H1 (cell line): ENCODE measurements at regions not wholly inside any gene's neighbourhood (a gene's known extent, or its start where the extent isn't known, plus 50 kb on each side); places are given as distances from the start of the nearest gene placed in this dataset.
A peak's percentile ranks its signal among the peaks of the same experiment; 100 is the strongest.

ENCODE experiments used
- CTCF ChIA-PET: fragments of 300-600 bp; sonication (Branson Sonifier 250); formaldehyde crosslinking; loops from one replicate; lab custom pipeline; 2021; ENCODE audit not compliant: partially characterized antibody; lab: Charles Lee
- POLR2A ChIA-PET: fragments of 300-600 bp; sonication (Branson Sonifier 250); formaldehyde crosslinking; loops from one replicate; lab custom pipeline; 2021; ENCODE audit warnings: inconsistent platforms; ENCODE audit not compliant: partially characterized antibody; lab: Charles Lee
- DNase-seq, 2 experiments: peaks; one replicate each; pipeline versions ENCODE4 v3.0.0 to v3.0.0-alpha.2; 2010 to 2022; ENCODE audit warnings: low spot score in 2 of 2, low read depth in 1 of 2, mixed read lengths in 1 of 2
- FAIRE-seq: peaks from 2 replicates; lab custom pipeline; 2011; peaks lifted over from hg19 to GRCh38; lab: Jason Lieb, UNC
- H2AFZ ChIP-seq: 2 replicates; pipeline ENCODE4 v1.8.1; 2012; ENCODE audit warnings: low read length, inconsistent platforms
- H2AK5ac ChIP-seq: 2 replicates; pipeline ENCODE4 v1.6.1; 2013; ENCODE audit warnings: low read depth, low read length
- H2BK120ac ChIP-seq: replicated peaks from 2 replicates; pipeline ENCODE3; 2013; ENCODE audit warnings: low read depth, low read length, inconsistent platforms
- H2BK12ac ChIP-seq: 2 replicates; pipeline ENCODE4 v1.6.1; 2013; ENCODE audit warnings: low read depth, low read length
- H2BK15ac ChIP-seq: 2 replicates; pipeline ENCODE4 v1.6.1; 2013; ENCODE audit warnings: low read length
- H2BK20ac ChIP-seq: 2 replicates; pipeline ENCODE4 v1.6.1; 2013; ENCODE audit warnings: low read length
- H2BK5ac ChIP-seq: 2 replicates; pipeline ENCODE4 v1.6.1; 2013; ENCODE audit warnings: low read depth, low read length
- H3K14ac ChIP-seq: 2 replicates; pipeline ENCODE4 v1.6.1; 2013; ENCODE audit warnings: inconsistent platforms; ENCODE audit not compliant: insufficient read length
- H3K18ac ChIP-seq: 2 replicates; pipeline ENCODE4 v1.6.1; 2013; ENCODE audit warnings: low read length; ENCODE audit errors: extremely low read depth
- H3K23ac ChIP-seq: 2 replicates; pipeline ENCODE4 v1.6.1; 2013; ENCODE audit warnings: inconsistent platforms; ENCODE audit not compliant: insufficient read length
- H3K23me2 ChIP-seq: 2 replicates; pipeline ENCODE4 v1.6.1; 2013; ENCODE audit warnings: low read depth, low read length
- H3K27ac ChIP-seq: 2 replicates; pipeline ENCODE4 v1.6.1; 2011; ENCODE audit warnings: low read depth, low read length, inconsistent platforms
- H3K27me3 ChIP-seq, 4 experiments: replicated peaks in 1 of 4; 1 replicate in 1 of 4; 2 replicates in 3 of 4; pipeline versions ENCODE4 v1.6.1 to v1.8.1; 2011 to 2013; ENCODE audit warnings: low read length in 3 of 4, mild to moderate bottlenecking in 3 of 4, inconsistent platforms in 2 of 4, mixed read lengths in 2 of 4, moderate library complexity in 1 of 4; ENCODE audit not compliant: control insufficient read depth in 3 of 4, insufficient read depth in 3 of 4; ENCODE audit errors: extremely low read depth in 1 of 4
- H3K36me3 ChIP-seq, 4 experiments: 2 replicates each; pipeline versions ENCODE4 v1.6.1 to v1.8.1; 2011 to 2013; ENCODE audit warnings: mild to moderate bottlenecking in 4 of 4, low read length in 3 of 4, moderate library complexity in 2 of 4, control low read depth in 1 of 4, inconsistent platforms in 1 of 4; ENCODE audit not compliant: insufficient read depth in 4 of 4, control insufficient read depth in 2 of 4
- H3K4ac ChIP-seq: replicated peaks from 2 replicates; pipeline ENCODE3; 2013; ENCODE audit warnings: low read length, low read depth, mixed read lengths, inconsistent platforms; ENCODE audit not compliant: insufficient read length
- H3K4me1 ChIP-seq, 4 experiments: replicated peaks in 1 of 4; 1 replicate in 1 of 4; 2 replicates in 3 of 4; pipeline versions ENCODE4 v1.6.1 to v1.8.1; 2011 to 2013; ENCODE audit warnings: low read length in 3 of 4, inconsistent platforms in 2 of 4, mixed read lengths in 1 of 4; ENCODE audit not compliant: insufficient read depth in 4 of 4, control insufficient read depth in 3 of 4
- H3K4me2 ChIP-seq, 2 experiments: 2 replicates each; pipeline versions ENCODE4 v1.6.1 to v1.8.1; 2011 to 2013; ENCODE audit warnings: low read depth in 2 of 2, low read length in 2 of 2, control low read depth in 1 of 2, inconsistent platforms in 1 of 2, mild to moderate bottlenecking in 1 of 2; ENCODE audit not compliant: insufficient read depth in 1 of 2
- H3K4me3 ChIP-seq, 4 experiments: fragments of 200-600, 300-600 bp in 1 of 4; sonication (generic), shearing (Covaris generic), sonication (Bioruptor Twin) in 1 of 4; 2 replicates each; pipeline versions ENCODE4 v1.5.1 to v1.8.1; 2011 to 2016; ENCODE audit warnings: low read length in 4 of 4, low read depth in 3 of 4, control low read depth in 2 of 4, inconsistent platforms in 2 of 4, mild to moderate bottlenecking in 2 of 4, mixed read lengths in 1 of 4, moderate library complexity in 1 of 4; ENCODE audit not compliant: insufficient read depth in 2 of 4; ENCODE audit errors: extremely low read depth in 1 of 4
- H3K56ac ChIP-seq: replicated peaks from 2 replicates; pipeline ENCODE3; 2013; ENCODE audit warnings: low read depth, mild to moderate bottlenecking, mixed read lengths, low read length, inconsistent platforms; ENCODE audit not compliant: insufficient read length
- H3K79me1 ChIP-seq: 2 replicates; pipeline ENCODE4 v1.6.1; 2013; ENCODE audit warnings: low read depth, low read length, control low read depth
- H3K79me2 ChIP-seq, 2 experiments: 2 replicates each; pipeline versions ENCODE4 v1.6.1 to v1.8.1; 2012 to 2013; ENCODE audit warnings: low read length in 2 of 2, mild to moderate bottlenecking in 2 of 2, inconsistent platforms in 1 of 2; ENCODE audit not compliant: insufficient read depth in 2 of 2, control insufficient read depth in 1 of 2
- H3K9ac ChIP-seq, 4 experiments: replicated peaks in 1 of 4; 1 replicate in 1 of 4; 2 replicates in 3 of 4; pipeline versions ENCODE4 v1.6.1 to v1.8.1; 2011 to 2013; ENCODE audit warnings: low read depth in 3 of 4, low read length in 3 of 4, control low read depth in 2 of 4, mild to moderate bottlenecking in 2 of 4, moderate library complexity in 2 of 4, inconsistent platforms in 1 of 4; ENCODE audit errors: extremely low read depth in 1 of 4
- H3K9me3 ChIP-seq, 2 experiments: 2 replicates each; pipeline versions ENCODE4 v1.6.1 to v1.8.1; 2012 to 2013; ENCODE audit warnings: mild to moderate bottlenecking in 2 of 2, moderate library complexity in 2 of 2, control low read depth in 1 of 2, inconsistent platforms in 1 of 2, low read depth in 1 of 2, low read length in 1 of 2, mixed read lengths in 1 of 2; ENCODE audit not compliant: insufficient read depth in 2 of 2
- H4K20me1 ChIP-seq, 2 experiments: replicated peaks in 1 of 2; 2 replicates each; pipeline versions ENCODE3 to v1.8.1; 2011 to 2013; ENCODE audit warnings: inconsistent platforms in 2 of 2, low read length in 2 of 2, mild to moderate bottlenecking in 1 of 2; ENCODE audit not compliant: insufficient read depth in 2 of 2, control insufficient read depth in 1 of 2
- H4K5ac ChIP-seq: 2 replicates; pipeline ENCODE4 v1.6.1; 2013; ENCODE audit warnings: low read length, low read depth, mixed read lengths, inconsistent platforms; ENCODE audit not compliant: insufficient read length
- H4K8ac ChIP-seq: 2 replicates; pipeline ENCODE4 v1.8.0; 2013; ENCODE audit warnings: mild to moderate bottlenecking, moderate library complexity, low read length, inconsistent platforms; ENCODE audit not compliant: insufficient read depth; ENCODE audit errors: extremely low read depth
- H4K91ac ChIP-seq: replicated peaks from 2 replicates; pipeline ENCODE3; 2013; ENCODE audit warnings: low read length, mixed read lengths, inconsistent platforms; ENCODE audit not compliant: insufficient read length
- BCL11A ChIP-seq, 2 experiments: IDR thresholded peaks; one replicate each; pipeline ENCODE4 v1.6.1; 2011; ENCODE audit warnings: low read depth in 2 of 2, low read length in 2 of 2, mild to moderate bottlenecking in 2 of 2
- CHD1 ChIP-seq: IDR thresholded peaks from 2 replicates; pipeline ENCODE4 v1.6.1; 2012; ENCODE audit warnings: low read depth, low read length, improper control_type of control experiment
- CHD2 ChIP-seq: IDR thresholded peaks from 2 replicates; pipeline ENCODE4 v1.6.1; 2012; ENCODE audit warnings: low read length, improper control_type of control experiment
- EP300 ChIP-seq, 2 experiments: IDR thresholded peaks; 1 replicate in 1 of 2; 2 replicates in 1 of 2; pipeline ENCODE4 v1.6.1; 2011 to 2012; ENCODE audit warnings: low read depth in 2 of 2, low read length in 2 of 2, mild to moderate bottlenecking in 2 of 2, borderline replicate concordance in 1 of 2, inconsistent platforms in 1 of 2, moderate library complexity in 1 of 2
- SP1 ChIP-seq: IDR thresholded peaks from 2 replicates; pipeline ENCODE4 v1.6.1; 2011; ENCODE audit warnings: low read depth, low read length
- SP2 ChIP-seq: IDR thresholded peaks from 2 replicates; pipeline ENCODE4 v1.6.1; 2012; ENCODE audit warnings: mild to moderate bottlenecking, low read length, inconsistent platforms
- SRF ChIP-seq: IDR thresholded peaks from 2 replicates; pipeline ENCODE4 v1.6.1; 2011; ENCODE audit warnings: mild to moderate bottlenecking, low read depth, low read length, moderate library complexity
- WGBS, 2 experiments: shearing (Covaris generic) in 1 of 2; methylation state at CpG; one replicate each; pipeline versions ENCODE4 v1.1.6 to v1.1.7; 2013 to 2015; ENCODE audit warnings: low lambda C conversion rate in 2 of 2, mixed read lengths in 2 of 2, inconsistent platforms in 1 of 2, low coverage in 1 of 2, missing lambda C conversion rate in 1 of 2; ENCODE audit not compliant: insufficient replicate concordance in 2 of 2, insufficient coverage in 1 of 2, insufficient read length in 1 of 2; ENCODE audit errors: extremely low coverage in 1 of 2, missing lambda C conversion rate in 1 of 2; 5-methylcytosine and 5-hydroxymethylcytosine counted together

DNA sequence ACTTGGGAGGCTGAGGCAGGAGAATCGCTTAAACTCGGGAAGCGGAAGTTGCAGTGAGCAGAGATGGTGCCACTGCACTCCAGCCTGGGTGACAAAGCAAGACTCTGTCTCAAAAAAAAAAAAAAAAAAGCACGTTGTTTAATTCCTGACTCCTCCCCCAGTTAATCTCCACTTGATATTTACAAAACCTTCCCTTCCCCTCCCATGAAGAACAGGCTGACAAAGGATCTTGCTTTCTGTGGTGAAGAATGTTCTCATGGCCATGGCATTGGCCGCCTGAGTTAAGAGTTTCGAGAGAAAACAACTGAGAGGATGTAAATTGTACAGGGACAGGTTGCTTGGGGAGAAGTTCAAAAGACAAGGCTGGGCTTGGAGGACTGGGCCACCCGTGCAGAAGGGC, 168.2 kb upstream of the BCOR start:
- peaks cover 3 to 12% (median 6%) of the 10 kb centered on the region in 4 experiments; a peak in 6 of 7 replicates for H3K4me1 ChIP-seq
- no peak for FAIRE-seq
- no peak overlapping the region for H3K23ac ChIP-seq
- no peak for TF ChIP-seq BCL11A (IDR thresholded peaks at IDR 0.05; ENCODE audit: low read depth in 2 of 2, low read length in 2 of 2)
- no peak for TF ChIP-seq EP300 (IDR thresholded peaks at IDR 0.05; ENCODE audit: borderline replicate concordance in 1 of 2, low read depth in 2 of 2, low read length in 2 of 2)
- no peak for TF ChIP-seq SRF
- TF ChIP-seq CHD1 = no peak
- no peak for TF ChIP-seq SP2
- TF ChIP-seq SP1 = no peak
- no peak for TF ChIP-seq CHD2
- TF ChIP-seq, all 59 proteins: peak for 0
- H3K9me3 ChIP-seq = no peaks in the 10 kb centered on the region
- H3K27me3 ChIP-seq = no peaks in the 10 kb centered on the region; a peak in 2 of 7 replicates
- H3K36me3 ChIP-seq = no peaks in the 10 kb centered on the region; a peak in 2 of 8 replicates
- H3K4ac ChIP-seq = no peak overlapping the region
- H3K18ac ChIP-seq = no peak overlapping the region; the same call in 1 of the 2 replicates
- no peak overlapping the region for H3K9ac ChIP-seq
- H2BK20ac ChIP-seq = no peak overlapping the region
- H3K27ac ChIP-seq = no peak overlapping the region
- H3K4me3 ChIP-seq = no peak overlapping the region
- no peak overlapping the region for H2BK120ac ChIP-seq
- no peak overlapping the region for H3K14ac ChIP-seq
- CTCF ChIA-PET = interaction anchor here (0.7 kb wide), 1 partner anchor 9 kb away, joined by 3 read pairs; no protein-coding TSS in a partner anchor
- H3K56ac ChIP-seq = no peak overlapping the region
- H4K20me1 ChIP-seq = no peaks in the 10 kb centered on the region
- no peak for DNase-seq
- H4K8ac ChIP-seq = no peak overlapping the region
- no peak overlapping the region for H2BK15ac ChIP-seq
- no peak overlapping the region for H2AFZ ChIP-seq
- POLR2A ChIA-PET = no interaction called here
- no peak overlapping the region for H2AK5ac ChIP-seq
- H2BK5ac ChIP-seq = no peak overlapping the region
- H3K79me1 ChIP-seq = no peaks in the 10 kb centered on the region
- H3K23me2 ChIP-seq = no peaks in the 10 kb centered on the region; the same call in 1 of the 2 replicates
- H2BK12ac ChIP-seq = no peak overlapping the region
- no peaks in the 10 kb centered on the region for H3K79me2 ChIP-seq
- H3K4me2 ChIP-seq = no peak overlapping the region; a peak in 1 of 4 replicates
- H4K91ac ChIP-seq = peak overlapping the region; percentile 19
- H4K5ac ChIP-seq = no peak overlapping the region
- WGBS, 2 experiments = 83% methylated on average over 1 of the region's 7 CpGs; no CpG with 5 or more reads in 1 of the 2 experiments
